K562 (cell line): ENCODE measurements at regions not wholly inside any gene's neighbourhood (a gene's known extent, or its start where the extent isn't known, plus 50 kb on each side); places are given as distances from the start of the nearest gene placed in this dataset.

Source experiments
- BMI1 ChIP-seq: fragments of 150-350 bp; IDR thresholded peaks from 2 replicates; pipeline ENCODE4 v1.6.1; 2014; ENCODE audit warnings: low read length
- CHD2 ChIP-seq: IDR thresholded peaks from 2 replicates; pipeline ENCODE4 v1.6.1; 2011; ENCODE audit warnings: low read depth, low read length
- EP300 ChIP-seq: IDR thresholded peaks from 2 replicates; pipeline ENCODE4 v1.6.1; 2012; ENCODE audit warnings: low read length, improper control_type of control experiment
- FOXK2 ChIP-seq, 2 experiments: fragments of 450-650 bp; IDR thresholded peaks in 1 of 2; conservative IDR thresholded peaks in 1 of 2; 2 replicates each; pipeline ENCODE4 v1.6.1; 2016; ENCODE audit warnings: low read depth in 2 of 2, mild to moderate bottlenecking in 1 of 2
- ILF3 ChIP-seq: fragments of 450-650 bp; IDR thresholded peaks from 2 replicates; pipeline ENCODE4 v1.6.1; 2018; ENCODE audit warnings: antibody characterized with exemption, mild to moderate bottlenecking, moderate library complexity, borderline replicate concordance
- NCOA1 ChIP-seq: fragments of 450-650 bp; IDR thresholded peaks from 2 replicates; pipeline ENCODE4 v1.6.1; 2016; ENCODE audit warnings: low read depth
- POLR2A ChIP-seq: fragments of 450-650 bp; conservative IDR thresholded peaks from 2 replicates; pipeline ENCODE4 v1.6.1; 2016
- SRF ChIP-seq, 2 experiments: fragments of 250-450, 450-650 bp in 1 of 2; sonication (Bioruptor Pico) in 1 of 2; sonication (generic) in 1 of 2; formaldehyde crosslinking; IDR thresholded peaks; 2 replicates each; pipeline versions ENCODE4 v1.5.0 to v1.5.1; 2020 to 2022; ENCODE audit warnings: mild to moderate bottlenecking in 1 of 2, missing genetic modification reagents in 1 of 2
- TAF1 ChIP-seq: IDR thresholded peaks from 2 replicates; pipeline ENCODE4 v1.6.1; 2011; ENCODE audit warnings: mild to moderate bottlenecking, low read length, moderate library complexity; ENCODE audit not compliant: insufficient read depth, control insufficient read depth, severe bottlenecking; ENCODE audit errors: extremely low read depth
- ZBTB17 ChIP-seq: fragments of 450-650 bp; formaldehyde crosslinking; IDR thresholded peaks from 2 replicates; pipeline ENCODE4 v1.4.0; 2020; ENCODE audit warnings: mild to moderate bottlenecking
- ZNF766 ChIP-seq: fragments of 200-800 bp; sonication (Bioruptor generic); conservative IDR thresholded peaks from 2 replicates; pipeline ENCODE4 v1.6.1; 2016; ENCODE audit warnings: missing genetic modification characterization, missing compliant biosample characterization
- TF ChIP-seq, protein P1 (sequence below): fragments of 250-450 bp; sonication (Bioruptor Pico); IDR thresholded peaks from 2 replicates; pipeline ENCODE4 v1.4.0; 2020

DNA sequence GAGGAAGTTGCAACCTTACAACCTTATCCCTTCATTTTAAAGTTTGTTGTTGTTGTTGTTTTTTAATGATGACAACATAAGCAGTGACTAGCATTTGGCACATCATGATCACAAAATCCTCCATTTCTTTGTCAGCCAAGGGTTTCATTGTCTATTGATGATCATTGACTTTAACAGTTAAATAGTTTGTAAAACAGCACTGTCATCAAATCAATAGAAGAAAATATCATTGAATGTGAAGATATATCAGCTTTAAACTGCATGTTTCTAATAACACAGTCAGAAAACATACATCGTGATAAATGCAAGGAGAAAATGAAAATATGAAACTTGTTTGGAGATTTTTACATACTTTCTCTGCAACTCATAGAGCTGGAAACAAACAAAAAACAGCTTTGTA, 922.3 kb upstream of the LRFN5 start:
- TF ChIP-seq BMI1 (no peak), NCOA1 (no peak), TAF1 (no peak), FOXK2 (conservative IDR thresholded peaks at IDR 0.05 in 1 of 2, IDR thresholded peaks at IDR 0.05 in 1 of 2; ENCODE audit: low read depth in 2 of 2) (no peak), SRF (CRISPR knock-in tag; IDR thresholded peaks at IDR 0.05) (no peak), CHD2 (no peak), ILF3 (no peak), ZNF766 (no peak), EP300 (no peak), POLR2A (no peak), ZBTB17 (CRISPR knock-in tag) (no peak)
- TF ChIP-seq, protein P1, sequence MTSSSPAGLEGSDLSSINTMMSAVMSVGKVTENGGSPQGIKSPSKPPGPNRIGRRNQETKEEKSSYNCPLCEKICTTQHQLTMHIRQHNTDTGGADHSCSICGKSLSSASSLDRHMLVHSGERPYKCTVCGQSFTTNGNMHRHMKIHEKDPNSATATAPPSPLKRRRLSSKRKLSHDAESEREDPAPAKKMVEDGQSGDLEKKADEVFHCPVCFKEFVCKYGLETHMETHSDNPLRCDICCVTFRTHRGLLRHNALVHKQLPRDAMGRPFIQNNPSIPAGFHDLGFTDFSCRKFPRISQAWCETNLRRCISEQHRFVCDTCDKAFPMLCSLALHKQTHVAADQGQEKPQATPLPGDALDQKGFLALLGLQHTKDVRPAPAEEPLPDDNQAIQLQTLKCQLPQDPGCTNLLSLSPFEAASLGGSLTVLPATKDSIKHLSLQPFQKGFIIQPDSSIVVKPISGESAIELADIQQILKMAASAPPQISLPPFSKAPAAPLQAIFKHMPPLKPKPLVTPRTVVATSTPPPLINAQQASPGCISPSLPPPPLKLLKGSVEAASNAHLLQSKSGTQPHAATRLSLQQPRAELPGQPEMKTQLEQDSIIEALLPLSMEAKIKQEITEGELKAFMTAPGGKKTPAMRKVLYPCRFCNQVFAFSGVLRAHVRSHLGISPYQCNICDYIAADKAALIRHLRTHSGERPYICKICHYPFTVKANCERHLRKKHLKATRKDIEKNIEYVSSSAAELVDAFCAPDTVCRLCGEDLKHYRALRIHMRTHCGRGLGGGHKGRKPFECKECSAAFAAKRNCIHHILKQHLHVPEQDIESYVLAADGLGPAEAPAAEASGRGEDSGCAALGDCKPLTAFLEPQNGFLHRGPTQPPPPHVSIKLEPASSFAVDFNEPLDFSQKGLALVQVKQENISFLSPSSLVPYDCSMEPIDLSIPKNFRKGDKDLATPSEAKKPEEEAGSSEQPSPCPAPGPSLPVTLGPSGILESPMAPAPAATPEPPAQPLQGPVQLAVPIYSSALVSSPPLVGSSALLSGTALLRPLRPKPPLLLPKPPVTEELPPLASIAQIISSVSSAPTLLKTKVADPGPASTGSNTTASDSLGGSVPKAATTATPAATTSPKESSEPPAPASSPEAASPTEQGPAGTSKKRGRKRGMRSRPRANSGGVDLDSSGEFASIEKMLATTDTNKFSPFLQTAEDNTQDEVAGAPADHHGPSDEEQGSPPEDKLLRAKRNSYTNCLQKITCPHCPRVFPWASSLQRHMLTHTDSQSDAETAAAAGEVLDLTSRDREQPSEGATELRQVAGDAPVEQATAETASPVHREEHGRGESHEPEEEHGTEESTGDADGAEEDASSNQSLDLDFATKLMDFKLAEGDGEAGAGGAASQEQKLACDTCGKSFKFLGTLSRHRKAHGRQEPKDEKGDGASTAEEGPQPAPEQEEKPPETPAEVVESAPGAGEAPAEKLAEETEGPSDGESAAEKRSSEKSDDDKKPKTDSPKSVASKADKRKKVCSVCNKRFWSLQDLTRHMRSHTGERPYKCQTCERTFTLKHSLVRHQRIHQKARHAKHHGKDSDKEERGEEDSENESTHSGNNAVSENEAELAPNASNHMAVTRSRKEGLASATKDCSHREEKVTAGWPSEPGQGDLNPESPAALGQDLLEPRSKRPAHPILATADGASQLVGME: no peak
